ENCODE measurements at regions not wholly inside any gene's neighbourhood (a gene's known extent, or its start where the extent isn't known, plus 50 kb on each side); places are given as distances from the start of the nearest gene placed in this dataset.

GRCh38 chr6:18555750-18556149, 168.6 kb downstream of the RNF144B start:
- DNase-seq (no peak), ATAC-seq (ENCODE audit: low read depth) (no peak)
- H4K91ac ChIP-seq (ENCODE audit: insufficient read depth, low read depth, low read length) = no peak overlapping the region
- no peak overlapping the region for H2AK5ac ChIP-seq (ENCODE audit: low read depth, low read length)
- no peaks in the 10 kb centered on the region; the same call in 1 of the 2 replicates for H3K27me3 ChIP-seq (ENCODE audit: control insufficient read depth, insufficient read depth, low read length)
- no peak overlapping the region for H3K4me2 ChIP-seq (ENCODE audit: low read depth, low read length)
- no peak overlapping the region for H3K56ac ChIP-seq (ENCODE audit: extremely low read depth, insufficient read depth, low read length)
- H3K9me3 ChIP-seq (ENCODE audit: control insufficient read depth, insufficient read depth, low read length) = no peaks in the 10 kb centered on the region
- no peak overlapping the region for H2BK120ac ChIP-seq (ENCODE audit: low read depth, low read length)
- no peak overlapping the region for H2BK15ac ChIP-seq (ENCODE audit: low read depth, low read length)
- no peak overlapping the region for H3K27ac ChIP-seq (ENCODE audit: insufficient read depth, low read length)
- no peak overlapping the region for H2BK20ac ChIP-seq (ENCODE audit: low read depth, low read length)
- H2AK9ac ChIP-seq (replicated peaks; ENCODE audit: low read depth, low read length, poor library complexity) = no peak overlapping the region
- no peak overlapping the region for H3K23ac ChIP-seq (ENCODE audit: low read depth, low read length)
- no peak overlapping the region for H2AFZ ChIP-seq (replicated peaks; ENCODE audit: low read length, poor library complexity)
- dilution Hi-C loops (cut with HindIII; ENCODE audit: low sequenced_read_pairs, unreplicated experiment) = no loop called here
- H3K79me1 ChIP-seq (ENCODE audit: low read depth in 1 of 2, low read length in 2 of 2) = no peaks in the 10 kb centered on the region
- H3K4ac ChIP-seq (ENCODE audit: low read depth, low read length) = no peak overlapping the region
- H3K9me1 ChIP-seq (ENCODE audit: insufficient read depth, low read length) = no peaks in the 10 kb centered on the region
- intact Hi-C loops (cut with micrococcal nuclease) = no loop called here
- H3K9ac ChIP-seq (ENCODE audit: low read depth, low read length) = no peak overlapping the region
- H4K8ac ChIP-seq (ENCODE audit: low read depth in 2 of 2, low read length in 2 of 2) = no peak overlapping the region
- no peak overlapping the region for H3K18ac ChIP-seq (ENCODE audit: low read depth, low read length)
- WGBS, 2 experiments (ENCODE audit: extremely low coverage in 2 of 2, insufficient read length in 1 of 2) = no CpG with 5 or more reads among the region's 2 CpGs
- no peak overlapping the region for H3K14ac ChIP-seq (replicated peaks; ENCODE audit: low read depth, low read length)
- H4K20me1 ChIP-seq (ENCODE audit: insufficient read depth, low read length) = no peaks in the 10 kb centered on the region
- TF ChIP-seq NFE2L2 (IDR thresholded peaks at IDR 0.05; ENCODE audit: low read depth, low read length) (no peak), USF2 (IDR thresholded peaks at IDR 0.05; ENCODE audit: low read depth, low read length) (no peak)
- in situ Hi-C loops (cut with MboI; ENCODE audit: low sequenced_read_pairs) = no loop called here
- ChIA-PET POLR2A (ENCODE audit: unreplicated experiment) (no interaction called here), CTCF (no interaction called here)
- H3K36me3 ChIP-seq (ENCODE audit: control insufficient read depth, insufficient read depth, low read length) = no peaks in the 10 kb centered on the region
- no TSS peak for BruUV-seq (replicated peaks)
- H2BK5ac ChIP-seq (ENCODE audit: low read depth, low read length, poor library complexity, severe bottlenecking) = no peak overlapping the region
- no peak overlapping the region for H3K4me3 ChIP-seq (ENCODE audit: insufficient read depth, low read depth, low read length)
- H4K5ac ChIP-seq (ENCODE audit: low read depth, low read length) = no peak overlapping the region
- no peaks in the 10 kb centered on the region for H3K4me1 ChIP-seq (ENCODE audit: control insufficient read depth, insufficient read depth, low read length)

Measured in IMR-90 (cell line).